B cell (primary cell): ENCODE measurements at regions not wholly inside any gene's neighbourhood (a gene's known extent, or its start where the extent isn't known, plus 50 kb on each side); places are given as distances from the start of the nearest gene placed in this dataset.

ENCODE experiments used
- EZH2 ChIP-seq: IDR thresholded peaks from 2 replicates; pipeline ENCODE4 v1.6.1; 2012; ENCODE audit warnings: borderline replicate concordance, low read depth, mild to moderate bottlenecking, moderate library complexity, low read length; ENCODE audit not compliant: insufficient read depth, poor library complexity, severe bottlenecking
- TF ChIP-seq, protein P1 (sequence below): fragments of 200-600 bp; IDR thresholded peaks from one replicate; pipeline ENCODE4 v1.8.0; 2022; ENCODE audit warnings: antibody characterized with exemption, mild to moderate bottlenecking

GRCh38 chr2:41062336-41062735 lies 610.4 kb upstream of the SLC8A1 start:
- TF ChIP-seq, protein P1, sequence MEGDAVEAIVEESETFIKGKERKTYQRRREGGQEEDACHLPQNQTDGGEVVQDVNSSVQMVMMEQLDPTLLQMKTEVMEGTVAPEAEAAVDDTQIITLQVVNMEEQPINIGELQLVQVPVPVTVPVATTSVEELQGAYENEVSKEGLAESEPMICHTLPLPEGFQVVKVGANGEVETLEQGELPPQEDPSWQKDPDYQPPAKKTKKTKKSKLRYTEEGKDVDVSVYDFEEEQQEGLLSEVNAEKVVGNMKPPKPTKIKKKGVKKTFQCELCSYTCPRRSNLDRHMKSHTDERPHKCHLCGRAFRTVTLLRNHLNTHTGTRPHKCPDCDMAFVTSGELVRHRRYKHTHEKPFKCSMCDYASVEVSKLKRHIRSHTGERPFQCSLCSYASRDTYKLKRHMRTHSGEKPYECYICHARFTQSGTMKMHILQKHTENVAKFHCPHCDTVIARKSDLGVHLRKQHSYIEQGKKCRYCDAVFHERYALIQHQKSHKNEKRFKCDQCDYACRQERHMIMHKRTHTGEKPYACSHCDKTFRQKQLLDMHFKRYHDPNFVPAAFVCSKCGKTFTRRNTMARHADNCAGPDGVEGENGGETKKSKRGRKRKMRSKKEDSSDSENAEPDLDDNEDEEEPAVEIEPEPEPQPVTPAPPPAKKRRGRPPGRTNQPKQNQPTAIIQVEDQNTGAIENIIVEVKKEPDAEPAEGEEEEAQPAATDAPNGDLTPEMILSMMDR = no peak
- TF ChIP-seq EZH2 = no peak
